ENCODE measurements at regions not wholly inside any gene's neighbourhood (a gene's known extent, or its start where the extent isn't known, plus 50 kb on each side); places are given as distances from the start of the nearest gene placed in this dataset.
"Not testable (repeated sequence)": the region's sequence is repeated elsewhere in the genome, so short reads cannot be mapped to it uniquely, and the experiment has no call there.

DNA sequence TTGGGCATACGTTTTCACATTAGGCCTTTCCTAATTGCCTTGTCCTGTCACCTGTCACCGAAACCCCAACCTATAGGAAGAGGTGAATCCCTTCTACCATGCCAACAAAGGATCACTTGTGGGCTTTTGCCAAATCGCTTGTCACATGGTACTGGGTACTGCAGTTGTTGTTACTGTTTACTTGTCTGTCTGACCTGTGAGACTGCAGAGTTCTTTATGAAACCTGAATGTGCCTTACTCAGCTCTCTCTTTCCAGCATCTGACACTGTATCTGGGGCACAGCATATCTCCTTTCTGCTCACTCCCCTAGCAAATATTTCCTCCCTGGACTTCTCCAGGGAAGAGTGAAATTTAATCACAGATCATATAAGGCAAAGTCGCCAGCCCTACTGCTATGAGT lies 1272.4 kb downstream of the CDH8 start:
- no peak for FAIRE-seq

DNA sequence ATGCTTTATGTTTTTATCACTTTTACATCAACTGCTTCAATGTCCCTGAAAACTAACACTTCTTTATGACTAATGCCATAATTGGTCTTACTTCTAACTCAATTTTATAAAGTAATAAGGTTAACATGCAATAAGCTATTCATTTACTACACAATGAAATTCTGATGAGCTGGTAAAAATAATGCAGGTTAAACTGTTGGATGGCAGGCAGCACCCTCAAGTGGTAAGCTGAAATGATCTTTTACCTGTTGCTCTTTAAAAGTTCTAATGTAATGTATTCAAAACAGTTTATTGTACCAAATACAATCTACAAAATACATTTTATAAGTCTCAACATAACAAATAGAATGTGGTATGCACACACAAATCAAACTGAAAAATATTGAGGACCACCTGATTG lies 1280.3 kb downstream of the CDH8 start:
- no peak for FAIRE-seq

DNA sequence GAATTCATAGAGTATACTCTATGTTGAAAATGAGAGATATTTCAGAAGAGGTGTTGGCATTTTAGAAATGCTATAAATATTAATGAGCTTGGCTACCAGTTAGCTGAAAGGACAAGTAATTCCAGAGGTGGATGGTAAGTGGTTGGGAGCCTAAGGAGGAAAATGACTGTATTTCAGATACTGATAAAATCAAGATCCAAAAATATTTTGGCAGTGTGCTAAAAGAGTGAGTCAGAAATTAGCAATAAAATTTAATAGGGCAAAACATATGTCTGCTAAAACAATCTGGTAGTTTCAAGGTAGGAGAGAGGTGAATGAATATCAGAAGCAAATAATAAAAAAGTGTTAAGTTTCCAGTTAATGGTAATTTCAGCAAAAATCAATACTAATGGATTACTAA lies 1287.9 kb downstream of the CDH8 start:
- FAIRE-seq = no peak

DNA sequence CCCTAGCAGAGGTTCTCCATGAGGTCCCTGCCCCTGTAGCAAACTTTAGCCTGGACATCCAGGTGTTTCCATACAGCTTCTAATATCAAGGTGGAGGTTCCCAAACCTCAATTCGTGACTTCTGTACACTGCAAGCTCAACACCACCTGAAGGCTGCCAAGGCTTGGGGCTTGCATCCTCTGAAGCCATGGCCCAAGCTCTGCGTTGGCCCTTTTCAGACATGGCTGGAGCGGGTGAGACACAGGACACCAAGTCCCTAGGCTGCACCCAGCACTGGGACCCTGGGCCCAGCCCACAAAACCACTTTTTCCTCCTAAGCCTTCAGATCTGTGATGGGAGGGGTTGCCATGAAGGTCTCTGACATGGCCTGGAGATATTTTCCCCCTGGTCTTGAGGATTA lies 1292.0 kb downstream of the CDH8 start:
- FAIRE-seq = no peak

DNA sequence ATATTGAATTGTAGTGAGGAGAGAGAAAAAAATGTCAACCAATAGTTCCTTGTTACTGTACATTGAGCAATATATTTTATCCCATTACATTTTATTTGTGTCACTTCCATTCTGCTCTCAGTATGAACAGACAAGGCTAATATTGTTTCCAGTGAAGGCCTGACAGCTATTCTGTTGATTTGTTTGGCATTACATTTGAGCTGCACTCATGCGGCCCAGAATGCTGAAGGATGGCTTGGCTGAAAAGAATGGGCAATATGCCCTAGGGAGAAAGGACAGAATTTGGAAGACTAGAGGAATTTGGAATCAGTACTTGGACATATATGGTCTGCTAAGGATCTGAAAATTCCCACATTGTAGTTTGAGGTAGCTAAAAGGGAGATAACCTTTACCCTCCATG lies 1294.4 kb downstream of the CDH8 start:
- no peak for FAIRE-seq

DNA sequence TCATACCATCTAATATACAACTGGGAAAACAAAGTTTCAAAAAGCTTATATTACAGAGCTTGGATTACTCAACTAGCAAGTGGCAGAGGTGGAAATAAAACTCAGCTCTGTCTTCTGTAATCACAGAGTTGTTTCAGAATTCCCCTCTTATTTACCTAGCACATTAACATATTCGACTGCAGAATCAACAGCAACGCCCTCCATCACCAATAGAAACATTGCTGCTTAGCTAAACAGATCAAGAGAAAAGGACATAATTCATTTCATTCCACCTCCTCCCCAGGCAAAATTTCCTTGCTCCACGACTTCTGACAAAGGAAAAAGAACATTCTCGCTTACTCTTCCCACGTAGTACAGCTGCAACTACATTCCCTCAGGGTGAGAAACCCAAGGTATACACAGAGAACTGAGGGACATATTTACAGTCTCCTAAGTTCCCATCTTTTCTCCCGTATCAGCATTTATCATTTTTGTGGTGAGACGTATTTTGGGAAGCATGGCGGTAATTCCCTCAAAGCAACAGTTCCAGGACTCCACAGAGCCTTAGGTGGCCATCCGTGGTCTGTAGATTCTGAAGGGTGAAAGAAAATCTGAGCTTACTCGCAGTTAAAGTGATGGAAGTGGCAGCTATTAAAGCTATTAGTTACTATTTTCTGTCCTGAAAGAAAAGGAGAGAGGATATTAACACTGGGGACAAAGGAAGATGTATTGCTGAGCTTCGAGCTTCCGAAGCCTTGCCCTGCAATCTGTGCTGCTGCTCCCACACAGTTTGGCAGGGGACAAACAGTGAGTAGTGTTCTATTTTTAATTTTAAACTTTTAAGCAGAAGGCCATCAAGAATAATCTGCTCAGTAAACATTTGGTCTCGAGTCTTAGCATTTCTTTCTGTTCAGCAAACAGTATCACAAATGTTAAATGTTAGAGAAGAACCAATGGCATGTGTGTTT lies 1296.2 kb downstream of the CDH8 start:
- no peak for FAIRE-seq

DNA sequence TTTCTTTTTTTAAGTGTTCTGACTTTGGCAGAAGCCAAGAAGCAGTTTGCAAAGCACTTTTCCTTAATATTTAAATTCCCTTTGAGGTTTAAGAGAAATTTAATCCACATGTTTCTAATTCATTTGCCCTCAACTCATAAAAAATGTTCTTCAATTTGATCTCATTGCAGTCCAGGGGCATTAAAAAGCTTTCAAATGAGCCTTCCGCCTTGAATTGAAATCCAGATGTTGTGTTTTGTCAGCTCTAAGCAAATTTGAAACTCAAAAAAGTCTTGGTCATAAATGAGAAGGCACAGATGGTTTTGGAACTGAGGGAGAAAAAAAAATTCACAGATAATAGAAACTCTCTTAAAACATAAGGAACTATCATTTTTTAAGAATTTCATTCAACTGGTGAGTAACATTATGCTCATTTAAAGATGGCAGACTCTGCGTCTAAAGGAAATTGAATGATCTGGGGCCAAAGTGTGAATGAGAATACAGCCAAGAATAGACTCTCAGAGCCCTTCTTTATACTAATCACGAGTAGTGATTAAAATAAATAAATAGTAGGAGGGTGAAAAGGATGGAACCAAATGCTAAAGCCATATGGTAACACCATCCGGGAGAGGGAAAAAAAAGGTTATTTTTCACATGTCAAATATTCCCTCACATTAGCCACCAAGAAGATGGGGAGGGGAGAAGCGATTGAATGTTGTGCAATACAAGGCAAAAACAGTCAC lies 1304.7 kb downstream of the CDH8 start:
- FAIRE-seq = no peak

DNA sequence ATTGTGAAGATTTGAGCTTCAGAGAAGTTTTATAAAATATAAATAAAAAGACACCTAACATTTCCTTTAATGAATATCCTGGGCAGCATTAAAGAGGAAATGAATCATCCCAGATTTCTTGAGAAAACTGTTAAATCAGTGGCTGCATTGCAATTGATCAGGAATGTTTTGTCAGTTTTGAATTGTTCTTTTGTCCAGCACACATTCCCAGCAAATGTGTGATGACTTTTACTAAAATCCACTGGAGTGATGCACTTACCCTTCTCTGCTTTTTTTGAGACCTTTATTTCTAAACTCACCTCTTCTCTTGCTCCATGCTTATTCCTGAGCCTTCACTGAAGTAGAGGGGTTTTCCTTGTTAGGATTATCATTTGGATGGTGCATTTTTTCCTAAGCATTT lies 1307.2 kb downstream of the CDH8 start:
- no peak for FAIRE-seq

DNA sequence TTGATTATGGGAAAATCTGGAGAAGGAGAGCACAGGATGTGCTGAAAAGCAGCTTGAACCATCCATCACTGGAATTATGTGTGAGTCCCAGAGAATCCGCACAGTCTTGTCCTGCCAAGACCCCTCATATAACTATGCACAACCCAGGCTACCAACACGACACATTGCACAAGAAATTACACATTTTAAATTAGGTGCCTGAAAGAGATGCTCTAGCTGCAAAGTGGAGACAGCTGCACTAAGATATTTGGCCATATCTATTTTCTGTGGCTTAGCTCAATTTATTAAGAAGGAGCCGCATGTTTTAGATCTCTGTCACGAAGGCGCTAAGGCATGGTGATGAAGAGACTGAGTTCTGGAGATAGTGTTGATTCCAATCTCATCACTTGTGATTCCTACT lies 1308.4 kb downstream of the CDH8 start:
- no peak for FAIRE-seq

DNA sequence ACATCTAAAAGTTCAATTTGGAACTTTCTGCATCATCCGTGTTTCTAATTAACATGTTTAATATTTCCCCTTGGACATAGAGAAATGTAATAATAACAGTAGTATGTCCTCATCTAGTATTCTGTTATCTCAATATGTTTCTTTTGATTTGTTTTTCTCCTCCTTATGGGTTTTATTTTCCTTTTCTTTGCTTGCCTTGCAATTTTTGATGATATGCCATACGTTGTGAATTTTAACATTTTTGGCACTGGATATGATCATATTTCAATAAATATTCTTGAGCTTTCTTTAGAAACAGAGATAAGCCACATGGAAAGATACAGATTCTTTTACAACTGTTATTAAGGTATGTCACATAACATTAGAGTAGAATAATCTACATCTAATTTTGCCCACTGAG lies 1316.2 kb downstream of the CDH8 start:
- FAIRE-seq = no peak

DNA sequence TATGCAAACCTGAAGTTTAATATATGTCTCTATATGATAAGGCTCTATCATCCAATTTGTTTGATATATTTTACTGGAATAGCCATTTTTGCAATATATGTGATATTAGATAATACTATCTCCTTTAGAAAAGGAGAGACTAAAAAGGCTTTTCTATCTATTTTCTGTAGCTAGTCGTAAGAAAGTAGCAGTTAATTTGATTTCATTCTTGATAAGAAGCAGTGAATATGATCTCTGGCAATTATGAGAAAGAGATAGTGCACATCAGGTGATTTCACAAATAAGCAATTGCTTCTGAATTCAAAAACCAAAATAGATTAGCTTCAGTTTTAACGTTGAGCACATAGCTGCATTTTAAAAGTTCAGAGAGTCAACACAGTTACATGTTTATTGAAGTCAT lies 1318.4 kb downstream of the CDH8 start:
- no peak for FAIRE-seq

DNA sequence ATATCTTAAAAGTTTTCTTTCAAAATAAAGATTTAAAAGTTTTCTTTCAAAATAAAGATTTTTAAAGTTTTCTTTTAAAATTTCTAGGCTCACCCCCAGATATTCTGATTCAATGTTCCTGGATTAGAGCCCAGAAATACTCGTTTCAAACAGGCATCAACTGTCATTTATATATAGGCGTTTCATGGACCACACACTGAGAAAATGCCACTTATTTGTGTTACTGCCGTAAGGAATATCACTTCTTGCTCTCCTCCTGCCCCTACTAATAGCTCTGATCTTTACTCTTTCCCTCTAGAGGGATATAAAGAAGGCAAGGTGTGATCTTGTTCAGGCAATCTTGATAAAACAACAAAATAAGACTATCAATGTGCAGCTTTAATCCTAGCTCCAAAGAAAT lies 1324.1 kb downstream of the CDH8 start:
- FAIRE-seq = no peak

DNA sequence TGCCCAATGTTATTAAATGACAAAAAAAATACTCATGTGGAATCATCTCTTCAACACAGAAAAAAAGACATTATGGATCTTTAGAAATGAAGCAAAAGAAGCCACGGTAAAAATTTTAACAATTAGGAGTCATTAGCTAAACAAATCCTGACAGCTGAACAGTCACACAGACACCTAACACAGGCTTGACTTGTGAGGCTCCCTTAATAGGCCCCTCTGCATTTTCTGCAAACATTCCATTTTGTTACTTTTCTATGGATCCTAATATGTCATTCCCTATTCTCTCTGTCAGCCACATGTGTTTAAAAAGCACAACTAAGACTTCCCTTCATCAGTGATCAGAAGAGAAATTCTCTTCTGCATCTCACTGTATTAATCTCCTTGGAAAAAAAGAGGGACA lies 1331.5 kb downstream of the CDH8 start:
- no peak for FAIRE-seq

DNA sequence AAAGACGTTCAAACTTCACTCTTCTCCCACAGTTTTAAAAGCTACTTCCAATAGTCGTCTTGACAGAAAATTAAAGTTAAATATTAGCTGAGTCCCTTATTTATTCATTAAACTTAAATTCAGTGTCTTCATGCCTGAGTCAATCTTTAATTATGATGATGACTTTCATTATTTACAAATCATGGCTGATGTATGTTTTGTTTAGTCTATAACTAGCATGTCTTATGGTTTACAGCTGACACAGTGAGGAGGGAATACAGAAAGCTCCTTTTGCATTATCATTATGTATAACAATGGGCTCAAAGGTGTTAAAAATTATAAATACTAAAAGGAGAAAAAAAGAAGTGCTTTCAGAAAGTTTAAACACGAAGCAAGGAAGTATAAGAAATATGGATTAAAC lies 1333.1 kb downstream of the CDH8 start:
- no peak for FAIRE-seq

DNA sequence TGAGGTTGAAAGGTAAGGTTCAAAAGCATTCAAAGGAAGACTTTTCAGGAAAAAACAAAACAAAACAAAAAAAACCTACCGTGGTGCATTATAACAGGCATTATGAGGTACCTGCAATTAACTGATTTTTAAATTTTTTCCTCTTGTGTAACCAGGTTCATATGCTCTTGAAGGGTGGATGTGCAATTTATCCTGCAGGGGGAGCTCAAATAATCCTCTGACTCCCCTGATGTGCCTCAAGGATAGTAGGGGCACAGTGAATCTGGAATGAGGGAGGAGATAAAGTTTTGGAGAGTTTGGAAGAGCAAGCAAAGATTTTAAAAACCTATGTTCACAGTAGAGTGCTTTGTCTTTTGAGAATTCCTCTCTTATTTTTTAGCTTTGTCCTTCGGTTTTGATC lies 1349.4 kb downstream of the CDH8 start:
- FAIRE-seq = no peak

DNA sequence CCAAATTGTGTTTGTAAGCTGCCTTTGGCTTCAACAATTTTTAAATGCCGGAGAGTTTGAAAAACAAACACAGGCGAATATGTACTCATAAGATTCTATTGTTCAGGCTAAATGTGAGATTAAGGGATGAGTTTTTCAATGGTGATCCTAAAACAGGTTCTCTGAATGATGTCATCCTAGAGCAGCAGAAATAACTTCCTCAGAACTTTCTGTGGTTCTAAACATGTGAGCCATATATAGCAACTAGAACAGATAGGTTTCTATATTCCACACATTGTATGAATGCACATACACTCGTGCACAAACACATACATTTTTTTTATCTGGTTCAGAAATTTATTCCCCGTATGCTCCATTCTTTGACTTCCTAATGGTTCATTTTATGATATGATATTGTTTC lies 1352.2 kb downstream of the CDH8 start:
- no peak for FAIRE-seq

DNA sequence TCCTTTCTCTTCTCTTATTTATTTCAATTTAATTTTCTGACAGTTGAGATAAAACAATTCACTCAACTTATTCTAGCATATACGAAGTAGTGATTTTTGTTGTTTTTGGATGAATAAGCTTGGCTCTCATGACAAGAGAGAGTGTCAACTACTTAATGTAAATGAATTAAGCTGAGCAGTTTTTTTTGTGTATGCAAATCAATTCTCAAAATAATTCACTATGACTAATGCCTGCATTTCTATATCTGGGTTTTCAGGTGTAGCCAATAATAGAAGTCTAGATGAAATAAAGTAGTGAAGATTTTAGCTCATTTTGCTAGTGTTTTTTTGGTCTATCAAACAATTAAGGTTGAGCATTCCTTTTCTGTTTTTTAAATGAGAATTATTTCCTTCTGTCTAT lies 1354.0 kb downstream of the CDH8 start:
- no peak for FAIRE-seq

DNA sequence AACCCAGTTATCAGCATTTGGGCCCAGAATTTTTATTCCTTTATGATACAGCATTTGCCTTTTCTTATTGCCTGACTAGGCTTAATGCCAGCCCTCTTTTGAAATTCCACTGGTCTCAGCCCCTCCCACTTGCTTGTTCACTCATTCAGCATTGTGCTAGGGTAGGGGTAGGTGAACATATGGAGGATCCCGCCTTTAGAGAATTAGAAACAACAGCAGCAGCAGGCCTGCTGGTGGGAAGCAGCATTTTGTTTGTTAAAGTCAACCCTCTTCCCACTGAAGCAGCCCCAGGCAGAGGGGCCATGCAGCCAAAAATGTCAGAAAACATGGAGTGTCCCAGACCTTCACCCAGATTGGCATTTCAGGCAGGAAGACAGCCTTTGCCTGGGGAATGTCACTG lies 1355.2 kb downstream of the CDH8 start:
- no peak for FAIRE-seq

DNA sequence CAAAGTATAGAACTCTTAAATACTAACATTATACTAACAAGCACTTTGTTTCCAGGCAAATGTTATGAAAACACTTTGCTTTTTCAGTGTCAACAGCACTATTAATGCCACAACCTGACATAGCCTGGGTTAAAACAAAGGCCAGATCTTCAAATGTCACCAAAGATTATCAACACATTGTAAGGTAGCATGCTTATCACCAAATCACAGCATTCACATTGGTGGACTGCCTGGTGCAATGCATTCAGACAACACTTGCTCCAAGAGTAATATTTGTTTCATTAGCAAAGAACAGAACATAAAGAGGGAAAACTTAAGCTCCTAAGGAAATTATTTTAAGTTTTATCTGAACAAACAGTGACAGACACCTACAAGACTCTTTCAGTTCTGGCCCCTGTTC lies 1361.2 kb downstream of the CDH8 start:
- no peak for FAIRE-seq

DNA sequence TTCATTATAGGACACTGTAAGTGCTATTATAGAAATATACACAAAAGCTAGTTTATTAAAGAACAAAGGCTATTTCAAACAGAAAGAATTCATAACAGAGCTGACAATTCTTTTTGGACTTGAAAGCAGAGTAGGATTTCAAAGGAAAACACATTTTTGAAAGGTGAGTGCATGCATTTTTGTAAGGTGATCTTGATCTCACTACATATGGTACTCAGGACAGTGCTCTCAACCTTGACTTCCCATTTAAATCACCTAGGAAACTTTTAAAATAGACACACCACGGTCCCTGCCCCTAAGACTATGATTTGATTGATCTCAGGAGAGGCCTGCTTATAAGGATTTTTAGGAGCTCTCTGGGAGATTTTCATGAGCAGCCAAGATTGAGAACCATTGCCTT lies 1362.0 kb downstream of the CDH8 start:
- FAIRE-seq = no peak

DNA sequence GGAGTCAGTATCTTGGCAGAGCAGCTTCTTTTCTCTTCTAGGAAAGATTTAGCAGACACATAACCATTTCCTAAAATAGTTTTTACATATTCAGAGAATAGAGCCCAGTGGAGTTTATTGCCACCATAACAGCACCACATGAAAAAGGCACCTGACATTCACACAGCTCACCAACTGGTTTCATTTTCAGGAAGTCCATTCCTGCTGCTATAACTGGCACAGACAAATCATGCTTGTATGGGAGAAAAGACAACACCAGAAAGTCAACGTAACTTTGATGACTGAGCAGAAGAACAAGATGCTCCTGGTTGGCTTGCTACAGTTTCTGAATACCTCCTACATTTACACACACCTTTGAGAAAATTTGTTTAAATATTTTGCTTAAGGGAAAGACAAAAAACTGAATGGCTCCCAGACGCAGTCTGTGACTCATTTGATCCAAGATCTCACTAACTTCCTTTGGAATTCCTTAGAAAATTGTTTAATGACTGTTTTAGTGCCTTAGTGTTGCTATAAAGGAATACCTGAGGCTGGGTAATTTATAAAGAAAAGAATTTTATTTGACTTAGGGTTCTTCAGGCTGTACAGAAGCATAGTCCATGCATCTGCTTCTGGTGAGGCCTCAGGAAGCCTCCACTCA lies 1380.6 kb downstream of the CDH8 start:
- FAIRE-seq = no peak

DNA sequence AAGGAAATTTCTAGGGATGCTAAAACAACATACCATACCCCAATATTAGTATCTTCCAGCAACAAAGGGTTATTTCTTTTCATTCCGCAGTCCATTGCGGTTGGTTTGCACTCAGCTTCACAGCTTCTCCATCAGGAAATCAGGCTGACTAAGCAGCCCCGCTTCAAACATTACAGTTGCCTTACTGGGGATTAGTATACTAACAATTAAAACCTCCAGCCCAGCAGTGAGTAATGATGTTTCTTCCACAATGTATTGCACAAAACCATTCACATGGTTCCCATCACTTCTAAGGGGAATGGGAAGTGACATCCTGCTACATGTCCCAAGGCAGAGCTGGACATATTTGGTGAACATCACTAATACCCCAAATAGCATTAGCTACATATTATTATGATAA lies 1384.9 kb downstream of the CDH8 start:
- FAIRE-seq = no peak

DNA sequence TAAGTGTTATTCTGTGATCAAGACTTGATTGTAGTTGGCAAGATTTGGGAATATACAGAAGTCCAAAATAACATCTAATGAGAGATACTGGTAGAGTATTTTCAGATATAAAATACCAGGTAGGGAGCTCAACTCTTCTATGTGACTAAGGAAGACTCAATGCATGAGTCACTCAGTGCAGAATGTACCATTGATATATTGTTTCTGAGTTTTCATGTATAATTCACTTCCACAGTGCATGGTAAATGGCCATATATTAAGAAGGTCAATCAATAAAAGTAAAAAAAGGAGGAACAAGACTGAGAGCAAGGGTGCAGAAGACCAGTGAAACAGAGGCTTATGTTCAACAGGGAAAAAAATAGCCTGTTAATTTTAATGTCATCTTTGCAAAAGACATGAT lies 1387.9 kb downstream of the CDH8 start:
- no peak for FAIRE-seq

DNA sequence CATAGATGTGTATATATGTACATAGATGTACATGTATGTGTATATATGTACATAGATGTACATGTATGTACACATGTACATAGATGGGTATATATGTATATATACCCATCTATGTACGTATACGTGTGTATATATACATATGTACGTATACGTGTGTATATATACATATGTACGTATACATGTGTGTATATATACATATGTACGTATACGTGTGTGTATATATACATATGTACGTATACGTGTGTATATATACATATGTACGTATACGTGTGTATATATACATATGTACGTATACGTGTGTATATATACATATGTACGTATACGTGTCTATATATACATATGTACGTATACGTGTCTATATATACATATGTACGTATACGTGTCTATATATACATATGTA lies 1388.8 kb downstream of the CDH8 start:
- not testable (repeated sequence) for FAIRE-seq
